Liver (tissue), 8 donors: ENCODE measurements at regions not wholly inside any gene's neighbourhood (a gene's known extent, or its start where the extent isn't known, plus 50 kb on each side); places are given as distances from the start of the nearest gene placed in this dataset.

Experiments
- DNase-seq: peaks from one replicate; pipeline ENCODE4 v3.0.0-alpha.2; 2017; ENCODE audit warnings: low spot score
- H3K27ac ChIP-seq, 2 donors: one replicate each; pipeline ENCODE4 v1.7.0; 2013; ENCODE audit warnings: inconsistent platforms in 2 of 2, low read length in 2 of 2, control low read depth in 1 of 2, low read depth in 1 of 2, mild to moderate bottlenecking in 1 of 2
- H3K27me3 ChIP-seq, 4 donors: one replicate each; pipeline versions ENCODE4 v1.6.1 to v1.7.0; 2013; ENCODE audit warnings: low read length in 3 of 4, inconsistent platforms in 1 of 4, mild to moderate bottlenecking in 1 of 4, moderate library complexity in 1 of 4; ENCODE audit not compliant: control insufficient read depth in 4 of 4, insufficient read depth in 4 of 4
- H3K36me3 ChIP-seq, 4 donors: one replicate each; pipeline versions ENCODE4 v1.6.1 to v1.7.0; 2013; ENCODE audit warnings: low read length in 3 of 4, mild to moderate bottlenecking in 3 of 4, low read depth in 1 of 4, moderate library complexity in 1 of 4; ENCODE audit not compliant: control insufficient read depth in 4 of 4, insufficient read depth in 3 of 4
- H3K4me1 ChIP-seq, 4 donors: one replicate each; pipeline versions ENCODE4 v1.6.1 to v1.7.0; 2013; ENCODE audit warnings: low read length in 3 of 4, mild to moderate bottlenecking in 3 of 4, moderate library complexity in 1 of 4; ENCODE audit not compliant: control insufficient read depth in 4 of 4, insufficient read depth in 4 of 4
- H3K4me3 ChIP-seq, 3 donors: one replicate each; pipeline versions ENCODE4 v1.6.1 to v1.7.0; 2013; ENCODE audit warnings: low read length in 3 of 3, control low read depth in 1 of 3, low read depth in 1 of 3, mild to moderate bottlenecking in 1 of 3
- H3K9ac ChIP-seq, 2 donors: one replicate each; pipeline ENCODE4 v1.7.0; 2013; ENCODE audit warnings: low read length in 2 of 2, mild to moderate bottlenecking in 2 of 2, moderate library complexity in 2 of 2, control low read depth in 1 of 2, low read depth in 1 of 2
- H3K9me3 ChIP-seq, 4 donors: one replicate each; pipeline versions ENCODE4 v1.6.1 to v1.7.0; 2013; ENCODE audit warnings: low read length in 3 of 4; ENCODE audit not compliant: control insufficient read depth in 4 of 4
- EGR1 ChIP-seq, 2 donors: IDR thresholded peaks; 2 replicates each; pipeline ENCODE4 v1.6.1; 2016 to 2018; ENCODE audit warnings: antibody characterized with exemption in 2 of 2, low read depth in 2 of 2
- FOXA1 ChIP-seq: IDR thresholded peaks from 2 replicates; pipeline ENCODE4 v1.6.1; 2016; ENCODE audit warnings: antibody characterized with exemption
- FOXA2 ChIP-seq: IDR thresholded peaks from 2 replicates; pipeline ENCODE4 v1.6.1; 2016; ENCODE audit warnings: antibody characterized with exemption
- JUND ChIP-seq, 2 donors: IDR thresholded peaks; 2 replicates each; pipeline ENCODE4 v1.6.1; 2016; ENCODE audit warnings: antibody characterized with exemption in 2 of 2
- NR2F2 ChIP-seq: IDR thresholded peaks from 2 replicates; pipeline ENCODE4 v1.6.1; 2016; ENCODE audit warnings: antibody characterized with exemption
- RAD21 ChIP-seq, 2 donors: IDR thresholded peaks; 2 replicates each; pipeline ENCODE4 v1.6.1; 2016; ENCODE audit warnings: antibody characterized with exemption in 2 of 2, mild to moderate bottlenecking in 2 of 2
- RXRA ChIP-seq, 2 donors: IDR thresholded peaks; 2 replicates each; pipeline ENCODE4 v1.6.1; 2017 to 2018; ENCODE audit warnings: antibody characterized with exemption in 2 of 2, mild to moderate bottlenecking in 1 of 2
- SP1 ChIP-seq: IDR thresholded peaks from 2 replicates; pipeline ENCODE4 v1.6.1; 2018; ENCODE audit warnings: antibody characterized with exemption, mild to moderate bottlenecking
- TAF1 ChIP-seq: conservative IDR thresholded peaks from 2 replicates; pipeline ENCODE4 v1.6.1; 2016; ENCODE audit warnings: antibody characterized with exemption, mild to moderate bottlenecking
- YY1 ChIP-seq: IDR thresholded peaks from 2 replicates; pipeline ENCODE4 v1.6.1; 2016; ENCODE audit warnings: antibody characterized with exemption, mild to moderate bottlenecking
- WGBS: extraction: QIAGEN DNeasy Blood & Tissue Kit; methylation state at CpG from one replicate; pipeline ENCODE4 v1.1.7; 2013; 5-methylcytosine and 5-hydroxymethylcytosine counted together
- TF ChIP-seq, protein P1 (sequence below): IDR thresholded peaks from 2 replicates; pipeline ENCODE4 v1.6.1; 2016; ENCODE audit warnings: antibody characterized with exemption, mild to moderate bottlenecking
- TF ChIP-seq, protein P2 (sequence below): fragments of 150-350 bp; IDR thresholded peaks from 2 replicates; pipeline ENCODE4 v1.5.1; 2017; ENCODE audit warnings: improper control_type of control experiment, low read depth, low read length; ENCODE audit not compliant: missing input control
- TF ChIP-seq, protein P3 (sequence below): IDR thresholded peaks from 2 replicates; pipeline ENCODE4 v1.6.1; 2016; ENCODE audit warnings: antibody characterized with exemption
- TF ChIP-seq, protein P4 (sequence below): IDR thresholded peaks from 2 replicates; pipeline ENCODE4 v1.6.1; 2016; ENCODE audit warnings: antibody characterized with exemption
- donor health status: healthy.
- donor health status: healthy.
- donor health status: healthy.
- donor health status: healthy.
- donor health status: healthy.

DNA sequence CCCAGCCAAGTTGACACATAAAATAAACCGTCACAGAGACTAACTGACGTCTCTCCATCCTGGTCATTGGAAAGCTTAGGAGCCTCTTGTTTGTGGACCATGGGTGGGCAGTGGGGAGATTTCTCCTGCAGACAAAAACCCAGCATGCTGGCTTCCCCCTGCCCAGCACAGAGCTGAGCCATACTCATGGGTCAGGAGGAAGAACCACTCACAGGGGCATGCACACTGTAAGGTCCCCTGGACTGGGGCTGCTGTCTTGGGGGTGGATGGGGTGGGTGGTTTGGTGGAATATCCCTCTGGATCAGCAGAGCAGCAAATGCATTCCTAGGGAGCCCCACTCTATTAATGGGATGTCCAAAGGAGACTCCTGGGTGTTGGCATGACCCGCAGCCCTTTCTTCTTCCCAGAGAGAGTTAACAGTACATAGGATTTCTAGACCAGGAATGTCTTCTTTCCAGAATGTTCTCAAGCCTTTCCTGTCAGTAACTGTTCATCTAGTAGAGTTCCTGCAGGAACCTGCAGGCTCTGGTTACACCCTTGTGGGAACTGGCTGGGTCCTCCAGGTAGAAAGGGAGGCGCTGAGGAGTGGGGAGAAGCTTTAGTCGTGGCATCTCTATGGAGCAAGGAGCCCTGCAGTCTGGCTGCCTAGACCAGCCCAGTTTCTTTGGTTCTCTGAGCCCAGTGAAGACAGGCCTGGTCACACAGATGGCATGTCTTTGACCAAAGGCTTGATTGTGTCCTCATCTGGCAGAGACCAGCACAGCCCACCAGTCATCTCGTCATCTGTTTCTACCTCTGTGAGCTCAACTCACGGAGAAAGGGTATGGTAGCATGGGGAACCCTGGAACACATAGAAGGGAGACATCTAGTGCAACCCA, 73.4 kb upstream of the PRR23C start:
- no peak for TF ChIP-seq NR2F2
- no peak for TF ChIP-seq EGR1 (IDR thresholded peaks at IDR 0.05; ENCODE audit: low read depth in 2 of 2)
- no peak for TF ChIP-seq RXRA (IDR thresholded peaks at IDR 0.05)
- TF ChIP-seq JUND (IDR thresholded peaks at IDR 0.05) = no peak
- TF ChIP-seq, protein P1, sequence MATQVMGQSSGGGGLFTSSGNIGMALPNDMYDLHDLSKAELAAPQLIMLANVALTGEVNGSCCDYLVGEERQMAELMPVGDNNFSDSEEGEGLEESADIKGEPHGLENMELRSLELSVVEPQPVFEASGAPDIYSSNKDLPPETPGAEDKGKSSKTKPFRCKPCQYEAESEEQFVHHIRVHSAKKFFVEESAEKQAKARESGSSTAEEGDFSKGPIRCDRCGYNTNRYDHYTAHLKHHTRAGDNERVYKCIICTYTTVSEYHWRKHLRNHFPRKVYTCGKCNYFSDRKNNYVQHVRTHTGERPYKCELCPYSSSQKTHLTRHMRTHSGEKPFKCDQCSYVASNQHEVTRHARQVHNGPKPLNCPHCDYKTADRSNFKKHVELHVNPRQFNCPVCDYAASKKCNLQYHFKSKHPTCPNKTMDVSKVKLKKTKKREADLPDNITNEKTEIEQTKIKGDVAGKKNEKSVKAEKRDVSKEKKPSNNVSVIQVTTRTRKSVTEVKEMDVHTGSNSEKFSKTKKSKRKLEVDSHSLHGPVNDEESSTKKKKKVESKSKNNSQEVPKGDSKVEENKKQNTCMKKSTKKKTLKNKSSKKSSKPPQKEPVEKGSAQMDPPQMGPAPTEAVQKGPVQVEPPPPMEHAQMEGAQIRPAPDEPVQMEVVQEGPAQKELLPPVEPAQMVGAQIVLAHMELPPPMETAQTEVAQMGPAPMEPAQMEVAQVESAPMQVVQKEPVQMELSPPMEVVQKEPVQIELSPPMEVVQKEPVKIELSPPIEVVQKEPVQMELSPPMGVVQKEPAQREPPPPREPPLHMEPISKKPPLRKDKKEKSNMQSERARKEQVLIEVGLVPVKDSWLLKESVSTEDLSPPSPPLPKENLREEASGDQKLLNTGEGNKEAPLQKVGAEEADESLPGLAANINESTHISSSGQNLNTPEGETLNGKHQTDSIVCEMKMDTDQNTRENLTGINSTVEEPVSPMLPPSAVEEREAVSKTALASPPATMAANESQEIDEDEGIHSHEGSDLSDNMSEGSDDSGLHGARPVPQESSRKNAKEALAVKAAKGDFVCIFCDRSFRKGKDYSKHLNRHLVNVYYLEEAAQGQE = no peak
- TF ChIP-seq, protein P2, sequence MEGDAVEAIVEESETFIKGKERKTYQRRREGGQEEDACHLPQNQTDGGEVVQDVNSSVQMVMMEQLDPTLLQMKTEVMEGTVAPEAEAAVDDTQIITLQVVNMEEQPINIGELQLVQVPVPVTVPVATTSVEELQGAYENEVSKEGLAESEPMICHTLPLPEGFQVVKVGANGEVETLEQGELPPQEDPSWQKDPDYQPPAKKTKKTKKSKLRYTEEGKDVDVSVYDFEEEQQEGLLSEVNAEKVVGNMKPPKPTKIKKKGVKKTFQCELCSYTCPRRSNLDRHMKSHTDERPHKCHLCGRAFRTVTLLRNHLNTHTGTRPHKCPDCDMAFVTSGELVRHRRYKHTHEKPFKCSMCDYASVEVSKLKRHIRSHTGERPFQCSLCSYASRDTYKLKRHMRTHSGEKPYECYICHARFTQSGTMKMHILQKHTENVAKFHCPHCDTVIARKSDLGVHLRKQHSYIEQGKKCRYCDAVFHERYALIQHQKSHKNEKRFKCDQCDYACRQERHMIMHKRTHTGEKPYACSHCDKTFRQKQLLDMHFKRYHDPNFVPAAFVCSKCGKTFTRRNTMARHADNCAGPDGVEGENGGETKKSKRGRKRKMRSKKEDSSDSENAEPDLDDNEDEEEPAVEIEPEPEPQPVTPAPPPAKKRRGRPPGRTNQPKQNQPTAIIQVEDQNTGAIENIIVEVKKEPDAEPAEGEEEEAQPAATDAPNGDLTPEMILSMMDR = no peak
- TF ChIP-seq FOXA2 = no peak
- TF ChIP-seq FOXA1 = no peak
- no peak for TF ChIP-seq TAF1
- no peak for TF ChIP-seq YY1
- no peak for TF ChIP-seq RAD21 (IDR thresholded peaks at IDR 0.05)
- TF ChIP-seq, protein P3, sequence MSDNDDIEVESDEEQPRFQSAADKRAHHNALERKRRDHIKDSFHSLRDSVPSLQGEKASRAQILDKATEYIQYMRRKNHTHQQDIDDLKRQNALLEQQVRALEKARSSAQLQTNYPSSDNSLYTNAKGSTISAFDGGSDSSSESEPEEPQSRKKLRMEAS = no peak
- TF ChIP-seq, protein P4, sequence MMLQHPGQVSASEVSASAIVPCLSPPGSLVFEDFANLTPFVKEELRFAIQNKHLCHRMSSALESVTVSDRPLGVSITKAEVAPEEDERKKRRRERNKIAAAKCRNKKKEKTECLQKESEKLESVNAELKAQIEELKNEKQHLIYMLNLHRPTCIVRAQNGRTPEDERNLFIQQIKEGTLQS = no peak
- Histone ChIP-seq H3K27ac (no peak overlapping the region), H3K36me3 (no peaks in the 10 kb centered on the region), H3K4me3 (no peak overlapping the region), H3K9ac (no peak overlapping the region), H3K27me3 (no peaks in the 10 kb centered on the region), H3K9me3 (no peaks in the 10 kb centered on the region), H3K4me1 (peaks cover 2 to 22% (median 15%) of the 10 kb centered on the region in 4 donors)
- peak; percentile 25 for DNase-seq
- 94% methylated on average over 7 of the region's 7 CpGs for whole genome bisulfite sequencing

DNA sequence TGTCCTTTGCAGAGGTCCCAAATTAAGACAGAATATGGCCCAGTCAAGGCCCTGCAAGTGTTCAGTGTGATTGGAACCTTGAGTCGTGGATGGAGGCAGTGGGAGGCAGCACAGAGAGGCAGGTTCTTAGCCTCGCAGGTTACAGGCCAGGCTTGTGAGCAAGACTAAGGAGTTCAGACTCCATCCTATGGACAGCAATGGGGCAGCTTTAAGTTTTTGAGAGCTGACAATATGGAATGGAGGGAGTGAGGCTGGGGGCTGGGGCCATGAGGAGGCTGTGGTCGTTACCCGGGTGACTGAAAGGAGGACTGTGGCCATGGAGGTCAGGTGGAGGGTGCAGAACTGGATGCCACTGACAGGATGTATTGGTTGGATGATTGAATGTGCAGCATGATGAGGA, 74.1 kb upstream of the PRR23C start:
- WGBS = 93% methylated on average over 4 of the region's 4 CpGs
- TF ChIP-seq SP1 (no peak), RXRA (IDR thresholded peaks at IDR 0.05) (no peak), YY1 (no peak)
- TF ChIP-seq, protein P2 = no peak
- peaks cover 2 to 22% (median 15%) of the 10 kb centered on the region in 4 donors for H3K4me1 ChIP-seq
- H3K27ac ChIP-seq = no peak overlapping the region
- no peak overlapping the region for H3K9ac ChIP-seq
- H3K27me3 ChIP-seq = no peaks in the 10 kb centered on the region
- H3K4me3 ChIP-seq = no peak overlapping the region
- no peaks in the 10 kb centered on the region for H3K9me3 ChIP-seq
- peak; percentile 14 for DNase-seq
- H3K36me3 ChIP-seq = no peaks in the 10 kb centered on the region
